ENCODE measurements at regions not wholly inside any gene's neighbourhood (a gene's known extent, or its start where the extent isn't known, plus 50 kb on each side); places are given as distances from the start of the nearest gene placed in this dataset.

GRCh38 chr14:82445810-82446570 lies 912.3 kb upstream of the SEL1L start:
- TF ChIP-seq CTCF (IDR thresholded peaks at IDR 0.05; ENCODE audit: low read length, missing control alignments), result no peak
- H3K4me3 ChIP-seq (replicated peaks; ENCODE audit: low read depth, low read length), result no peak overlapping the region
- no peak for DNase-seq (ENCODE audit: low read depth)

DNA sequence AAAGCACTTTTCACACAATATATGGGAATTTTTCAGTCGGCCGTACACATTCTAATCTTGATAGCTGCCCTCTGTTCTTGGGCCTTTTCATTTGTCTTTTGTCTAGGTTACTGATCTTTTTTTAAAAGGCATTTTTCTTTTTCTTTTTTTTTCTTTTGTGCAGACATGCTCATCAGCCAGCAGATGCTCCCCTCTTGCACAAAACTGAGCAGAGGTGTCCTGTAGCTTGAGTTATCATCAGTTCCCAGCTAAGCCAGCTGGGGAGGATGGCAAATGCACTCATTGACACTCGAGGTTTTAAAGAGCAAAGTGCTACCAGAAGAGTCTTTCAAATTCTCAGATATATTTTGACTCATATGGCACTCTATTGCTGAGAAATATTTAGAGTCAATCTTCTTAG lies 913.9 kb upstream of the SEL1L start:
- no peak for DNase-seq (ENCODE audit: low read depth)
- no peak overlapping the region for H3K4me3 ChIP-seq (replicated peaks; ENCODE audit: low read depth, low read length)
- no peak for TF ChIP-seq CTCF (IDR thresholded peaks at IDR 0.05; ENCODE audit: low read length, missing control alignments)

DNA sequence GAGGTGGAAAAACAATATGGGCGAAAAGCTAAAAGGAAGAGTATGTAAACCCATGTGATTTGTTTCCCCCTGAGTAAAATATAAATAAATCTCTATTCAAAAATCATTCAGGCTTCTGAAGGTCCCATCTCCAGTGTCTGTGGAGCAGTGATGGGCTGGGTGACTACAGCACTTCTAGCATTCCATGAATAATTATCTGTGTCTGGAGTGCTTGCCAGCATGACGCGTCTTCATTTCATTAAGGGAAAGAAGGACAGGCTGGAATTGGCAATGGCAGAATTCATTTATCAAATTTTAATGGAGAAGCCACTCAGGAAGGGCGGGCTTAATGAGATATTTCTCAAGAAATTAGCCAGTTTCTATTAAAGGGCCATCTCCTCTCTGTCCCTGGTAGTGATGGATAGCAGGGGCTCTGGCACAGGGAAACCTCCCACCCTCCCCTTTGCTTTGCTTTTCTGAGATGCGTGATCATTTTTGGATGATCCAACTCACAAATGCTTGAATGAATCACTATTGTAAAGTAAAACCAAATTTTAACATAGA lies 916.3 kb upstream of the SEL1L start:
- no peak for TF ChIP-seq CTCF (IDR thresholded peaks at IDR 0.05; ENCODE audit: low read length, missing control alignments)
- H3K4me3 ChIP-seq (replicated peaks; ENCODE audit: low read depth, low read length), result no peak overlapping the region

DNA sequence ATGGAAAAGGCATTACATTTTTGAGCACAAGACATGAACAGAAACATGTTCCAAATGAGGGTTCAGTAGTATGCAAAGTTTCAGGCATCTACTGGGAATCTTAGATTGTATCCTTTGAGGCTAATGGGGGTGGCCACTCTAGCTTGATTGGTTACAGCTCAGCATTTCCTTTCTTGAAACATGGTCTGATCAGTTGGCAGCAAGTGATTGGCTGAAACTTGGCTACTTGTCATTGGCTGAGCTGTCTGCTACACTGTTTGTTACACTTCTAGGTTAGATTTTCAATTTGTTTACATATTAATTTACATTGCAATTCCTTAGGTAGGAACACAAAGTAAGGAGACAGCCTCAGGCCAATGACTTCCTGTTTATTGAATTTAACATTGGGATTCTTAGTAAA lies 918.0 kb upstream of the SEL1L start:
- TF ChIP-seq CTCF (IDR thresholded peaks at IDR 0.05; ENCODE audit: low read length, missing control alignments), result no peak
- no peak for DNase-seq (ENCODE audit: low read depth)
- no peak overlapping the region for H3K4me3 ChIP-seq (replicated peaks; ENCODE audit: low read depth, low read length)

More for the DNA sequence above, 916.3 kb upstream of the SEL1L start:
- no peak for DNase-seq (ENCODE audit: low read depth)

- no peak overlapping the region for H3K4me3 ChIP-seq (replicated peaks; ENCODE audit: low read depth, low read length)
- DNase-seq (ENCODE audit: low read depth), result no peak
Observed at GRCh38 chr14:82482345-82482744, 948.7 kb upstream of the SEL1L start.

DNA sequence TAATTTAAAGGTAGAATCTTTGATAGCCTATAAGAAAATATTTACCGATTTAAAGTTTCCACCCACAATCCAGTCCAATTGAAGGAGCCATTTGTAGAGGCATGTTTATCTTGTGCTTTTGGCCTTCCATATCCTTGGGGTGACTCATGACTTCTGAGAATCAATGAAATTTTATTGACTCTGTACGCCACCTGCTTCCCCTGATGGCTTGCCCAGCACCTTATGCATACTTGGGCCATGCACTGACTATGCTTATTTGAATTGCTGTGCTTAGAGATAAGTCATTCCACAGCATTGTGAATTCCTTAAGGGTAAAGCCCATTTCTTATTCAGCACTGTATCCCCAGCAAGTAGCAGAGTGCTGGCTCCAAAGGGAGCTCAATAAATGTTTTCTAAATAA lies 954.8 kb upstream of the SEL1L start:
- no peak for TF ChIP-seq CTCF (IDR thresholded peaks at IDR 0.05; ENCODE audit: low read length, missing control alignments)
- DNase-seq (ENCODE audit: low read depth), result no peak
- H3K4me3 ChIP-seq (replicated peaks; ENCODE audit: low read depth, low read length), result no peak overlapping the region

More at GRCh38 chr14:82482345-82482744, 948.7 kb upstream of the SEL1L start:
- TF ChIP-seq CTCF (IDR thresholded peaks at IDR 0.05; ENCODE audit: low read length, missing control alignments), result no peak

DNA sequence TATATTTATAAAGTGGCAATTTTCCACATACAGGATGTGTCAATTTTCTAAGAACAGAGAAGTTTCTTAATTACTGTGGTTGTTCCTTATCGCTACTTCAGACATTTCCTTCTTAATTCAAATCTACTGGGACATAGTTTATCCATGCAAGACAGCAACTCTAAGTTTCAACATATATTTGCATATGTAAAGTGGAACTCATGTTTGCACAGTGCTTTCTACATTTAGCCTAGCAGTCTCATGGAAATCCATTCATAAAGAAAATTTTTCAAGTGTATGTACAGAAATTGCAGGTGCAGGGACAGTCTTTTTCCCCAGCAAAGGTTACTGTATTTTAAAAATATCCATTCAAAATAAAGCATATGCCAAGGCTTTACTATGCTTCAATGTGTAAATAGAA lies 956.7 kb upstream of the SEL1L start:
- DNase-seq (ENCODE audit: low read depth), result no peak
- no peak overlapping the region for H3K4me3 ChIP-seq (replicated peaks; ENCODE audit: low read depth, low read length)
- no peak for TF ChIP-seq CTCF (IDR thresholded peaks at IDR 0.05; ENCODE audit: low read length, missing control alignments)

Data from fibroblast of pulmonary artery (primary cell).